H9 (cell line): ENCODE measurements at regions not wholly inside any gene's neighbourhood (a gene's known extent, or its start where the extent isn't known, plus 50 kb on each side); places are given as distances from the start of the nearest gene placed in this dataset.

Source experiments
- DNase-seq: peaks from one replicate; pipeline ENCODE4 v3.0.0-alpha.2; 2017
- H2AFZ ChIP-seq: one replicate; pipeline ENCODE4 v1.6.1; 2013; ENCODE audit warnings: mild to moderate bottlenecking, low read length, control low read depth, moderate library complexity
- H2AK5ac ChIP-seq: 2 replicates; pipeline ENCODE4 v1.6.1; 2013; ENCODE audit warnings: low read length, control low read depth, mixed read lengths; ENCODE audit not compliant: insufficient read length
- H2BK120ac ChIP-seq: one replicate; pipeline ENCODE4 v1.6.1; 2013; ENCODE audit warnings: low read depth, mild to moderate bottlenecking, low read length, control low read depth, inconsistent platforms; ENCODE audit not compliant: poor library complexity, severe bottlenecking
- H2BK12ac ChIP-seq: 2 replicates; pipeline ENCODE4 v1.6.1; 2013; ENCODE audit warnings: low read length, control low read depth, mixed read lengths, low read depth; ENCODE audit not compliant: insufficient read length
- H2BK15ac ChIP-seq: 2 replicates; pipeline ENCODE4 v1.6.1; 2013; ENCODE audit warnings: low read depth, low read length, control low read depth
- H2BK20ac ChIP-seq: one replicate; pipeline ENCODE4 v1.6.1; 2013; ENCODE audit warnings: low read depth, mild to moderate bottlenecking, low read length, control low read depth, inconsistent platforms; ENCODE audit not compliant: poor library complexity, severe bottlenecking
- H2BK5ac ChIP-seq: 2 replicates; pipeline ENCODE4 v1.6.1; 2013; ENCODE audit warnings: low read length, control low read depth, mixed read lengths; ENCODE audit not compliant: insufficient read length
- H3K14ac ChIP-seq: 2 replicates; pipeline ENCODE4 v1.6.1; 2013; ENCODE audit warnings: low read length, control low read depth; ENCODE audit not compliant: insufficient read depth
- H3K18ac ChIP-seq: 2 replicates; pipeline ENCODE4 v1.6.1; 2013; ENCODE audit warnings: low read depth, mild to moderate bottlenecking, mixed read lengths, low read length, control low read depth; ENCODE audit not compliant: insufficient read length
- H3K23ac ChIP-seq: 2 replicates; pipeline ENCODE4 v1.6.1; 2013; ENCODE audit warnings: low read length, control low read depth, mixed read lengths, low read depth; ENCODE audit not compliant: insufficient read length
- H3K23me2 ChIP-seq: 2 replicates; pipeline ENCODE4 v1.6.1; 2013; ENCODE audit warnings: low read depth, mild to moderate bottlenecking, mixed read lengths, low read length, control low read depth; ENCODE audit not compliant: insufficient read length, poor library complexity, severe bottlenecking
- H3K27ac ChIP-seq: 2 replicates; pipeline ENCODE4 v1.5.1; 2013; ENCODE audit warnings: low read length, control low read depth, mixed read lengths, low read depth; ENCODE audit not compliant: insufficient read length
- H3K27me3 ChIP-seq: 2 replicates; pipeline ENCODE4 v1.6.1; 2013; ENCODE audit warnings: low read length, control low read depth, inconsistent platforms; ENCODE audit not compliant: insufficient read depth
- H3K4ac ChIP-seq: 2 replicates; pipeline ENCODE4 v1.6.1; 2013; ENCODE audit warnings: low read depth, mild to moderate bottlenecking, control low read depth, inconsistent platforms, low read length, moderate library complexity
- H3K4me1 ChIP-seq: 2 replicates; pipeline ENCODE4 v1.6.1; 2013; ENCODE audit warnings: low read length, control low read depth, inconsistent platforms; ENCODE audit not compliant: insufficient read depth
- H3K4me2 ChIP-seq: 2 replicates; pipeline ENCODE4 v1.6.1; 2013; ENCODE audit warnings: low read length, control low read depth, mixed read lengths; ENCODE audit not compliant: insufficient read length, insufficient read depth
- H3K56ac ChIP-seq: 2 replicates; pipeline ENCODE4 v1.6.1; 2013; ENCODE audit warnings: low read depth, mild to moderate bottlenecking, mixed read lengths, low read length, control low read depth; ENCODE audit not compliant: insufficient read length
- H3K79me1 ChIP-seq: 2 replicates; pipeline ENCODE4 v1.6.1; 2013; ENCODE audit warnings: low read depth, mild to moderate bottlenecking, moderate library complexity, low read length, control low read depth, inconsistent platforms; ENCODE audit not compliant: insufficient read depth, poor library complexity, severe bottlenecking
- H3K79me2 ChIP-seq: 2 replicates; pipeline ENCODE4 v1.6.1; 2013; ENCODE audit warnings: low read length, control low read depth, inconsistent platforms; ENCODE audit not compliant: insufficient read depth
- H3K9ac ChIP-seq: 2 replicates; pipeline ENCODE4 v1.6.1; 2013; ENCODE audit warnings: low read length, control low read depth, mixed read lengths; ENCODE audit not compliant: insufficient read length; ENCODE audit errors: extremely low read depth
- H3K9me3 ChIP-seq: one replicate; pipeline ENCODE4 v1.6.1; 2013; ENCODE audit warnings: low read depth, low read length, inconsistent platforms; ENCODE audit not compliant: control insufficient read depth
- H3T11ph ChIP-seq: one replicate; pipeline ENCODE4 v1.6.1; 2013; ENCODE audit warnings: mild to moderate bottlenecking, low read length, control low read depth, inconsistent platforms
- H4K20me1 ChIP-seq: one replicate; pipeline ENCODE4 v1.6.1; 2013; ENCODE audit not compliant: control insufficient read depth, insufficient read length, insufficient read depth
- H4K5ac ChIP-seq: 2 replicates; pipeline ENCODE4 v1.6.1; 2013; ENCODE audit warnings: low read depth, mild to moderate bottlenecking, mixed read lengths, low read length, control low read depth; ENCODE audit not compliant: insufficient read length
- H4K8ac ChIP-seq: replicated peaks from 2 replicates; pipeline ENCODE4 v1.6.1; 2013; ENCODE audit warnings: low read length, control low read depth, mixed read lengths, low read depth; ENCODE audit not compliant: insufficient read length
- H4K91ac ChIP-seq: 2 replicates; pipeline ENCODE4 v1.6.1; 2013; ENCODE audit warnings: low read depth, mild to moderate bottlenecking, moderate library complexity, mixed read lengths, low read length, control low read depth; ENCODE audit not compliant: insufficient read length
- H3K27ac Mint-ChIP-seq, 3 experiments: 2 replicates in 2 of 3; 3 replicates in 1 of 3; pipeline ENCODE4 v1.8.0; 2020 to 2021; ENCODE audit warnings: mixed read lengths in 3 of 3, mild to moderate bottlenecking in 1 of 3, moderate library complexity in 1 of 3
- H3K27me3 Mint-ChIP-seq: 2 replicates; pipeline ENCODE4 v1.8.0; 2021; ENCODE audit warnings: low read depth, mild to moderate bottlenecking, moderate library complexity, mixed read lengths
- H3K36me3 Mint-ChIP-seq, 3 experiments: 2 replicates in 2 of 3; 3 replicates in 1 of 3; pipeline ENCODE4 v1.8.0; 2020 to 2021; ENCODE audit warnings: low read depth in 3 of 3, mixed read lengths in 3 of 3; ENCODE audit not compliant: insufficient read depth in 1 of 3
- H3K4me1 Mint-ChIP-seq, 2 experiments: 2 replicates each; pipeline ENCODE4 v1.8.0; 2020; ENCODE audit warnings: mixed read lengths in 2 of 2
- H3K4me3 Mint-ChIP-seq, 2 experiments: 2 replicates in 1 of 2; 3 replicates in 1 of 2; pipeline ENCODE4 v1.8.0; 2020 to 2021; ENCODE audit warnings: mild to moderate bottlenecking in 2 of 2, mixed read lengths in 2 of 2, moderate library complexity in 1 of 2
- H3K9me3 Mint-ChIP-seq, 2 experiments: 2 replicates in 1 of 2; 3 replicates in 1 of 2; pipeline ENCODE4 v1.8.0; 2020; ENCODE audit warnings: mild to moderate bottlenecking in 2 of 2, mixed read lengths in 2 of 2, moderate library complexity in 1 of 2
- CTCF ChIP-seq: fragments of 200-600 bp; sonication (generic); conservative IDR thresholded peaks from 3 replicates; pipeline ENCODE4 v1.8.0; 2021; ENCODE audit warnings: antibody characterized with exemption, mild to moderate bottlenecking
- WGBS: extraction: QIAGEN DNeasy Blood & Tissue Kit; methylation state at CpG from one replicate; pipeline ENCODE4 v1.1.7; 2013; ENCODE audit warnings: missing lambda C conversion rate, low lambda C conversion rate, mixed read lengths; ENCODE audit not compliant: insufficient read length; ENCODE audit errors: extremely low coverage; 5-methylcytosine and 5-hydroxymethylcytosine counted together

- no peaks in the 10 kb centered on the region for H4K20me1 ChIP-seq
- H2AFZ ChIP-seq: no peak overlapping the region
- no peaks in the 10 kb centered on the region; a peak in 1 of 4 replicates for H3K4me1 Mint-ChIP-seq
- H3K4me2 ChIP-seq: no peak overlapping the region
- no peaks in the 10 kb centered on the region for H3K27me3 Mint-ChIP-seq
- H3K36me3 Mint-ChIP-seq: no peaks in the 10 kb centered on the region
- no peaks in the 10 kb centered on the region for H3K4me1 ChIP-seq
- H2BK120ac ChIP-seq: no peak overlapping the region
- no peak overlapping the region for H3T11ph ChIP-seq
- no peak overlapping the region for H3K4me3 Mint-ChIP-seq
- no peak overlapping the region for H3K27ac ChIP-seq
- H4K5ac ChIP-seq: no peak overlapping the region
- H2BK20ac ChIP-seq: no peak overlapping the region
- no peak overlapping the region for H3K14ac ChIP-seq
- no peak overlapping the region for H4K8ac ChIP-seq
- no peaks in the 10 kb centered on the region for H3K23me2 ChIP-seq
- no peak for DNase-seq
- H3K9me3 ChIP-seq: no peaks in the 10 kb centered on the region
- H3K9me3 Mint-ChIP-seq: 0 out of 5 replicates have a peak, but pooled peaks cover 0 to 2% of the 10 kb centered on the region in 2 experiments
- TF ChIP-seq CTCF: no peak
- no peak overlapping the region for H3K9ac ChIP-seq
- H3K79me2 ChIP-seq: no peaks in the 10 kb centered on the region
- H3K18ac ChIP-seq: no peak overlapping the region
- H3K27me3 ChIP-seq: no peaks in the 10 kb centered on the region
- no CpG with 5 or more reads among the region's 1 CpG for WGBS
- no peak overlapping the region for H2BK5ac ChIP-seq
- H2BK12ac ChIP-seq: no peak overlapping the region
- H3K79me1 ChIP-seq: no peaks in the 10 kb centered on the region
- no peak overlapping the region for H2AK5ac ChIP-seq
- no peak overlapping the region for H3K56ac ChIP-seq
- H2BK15ac ChIP-seq: no peak overlapping the region
- H3K23ac ChIP-seq: no peak overlapping the region
- H4K91ac ChIP-seq: no peak overlapping the region
- H3K27ac Mint-ChIP-seq: no peak overlapping the region
- H3K4ac ChIP-seq: no peak overlapping the region
Observed at GRCh38 chr11:29095821-29096220, 921.0 kb downstream of the KCNA4 start.
